HFF-Myc (cell line): ENCODE measurements at regions not wholly inside any gene's neighbourhood (a gene's known extent, or its start where the extent isn't known, plus 50 kb on each side); places are given as distances from the start of the nearest gene placed in this dataset.

Experiments used
- DNase-seq: peaks from one replicate; pipeline ENCODE4 v3.0.0-alpha.2; 2011; ENCODE audit warnings: low read depth; ENCODE audit errors: extremely low read depth
- H3K4me3 ChIP-seq: replicated peaks from 2 replicates; pipeline ENCODE4 v1.5.1; 2011; ENCODE audit warnings: low read depth, mild to moderate bottlenecking, control low read depth, low read length
- TF ChIP-seq, protein P1 (sequence below): IDR thresholded peaks from 2 replicates; pipeline ENCODE4 v1.5.1; 2012; ENCODE audit warnings: mild to moderate bottlenecking, low read depth, low read length, control low read depth; ENCODE audit errors: missing control alignments

DNA sequence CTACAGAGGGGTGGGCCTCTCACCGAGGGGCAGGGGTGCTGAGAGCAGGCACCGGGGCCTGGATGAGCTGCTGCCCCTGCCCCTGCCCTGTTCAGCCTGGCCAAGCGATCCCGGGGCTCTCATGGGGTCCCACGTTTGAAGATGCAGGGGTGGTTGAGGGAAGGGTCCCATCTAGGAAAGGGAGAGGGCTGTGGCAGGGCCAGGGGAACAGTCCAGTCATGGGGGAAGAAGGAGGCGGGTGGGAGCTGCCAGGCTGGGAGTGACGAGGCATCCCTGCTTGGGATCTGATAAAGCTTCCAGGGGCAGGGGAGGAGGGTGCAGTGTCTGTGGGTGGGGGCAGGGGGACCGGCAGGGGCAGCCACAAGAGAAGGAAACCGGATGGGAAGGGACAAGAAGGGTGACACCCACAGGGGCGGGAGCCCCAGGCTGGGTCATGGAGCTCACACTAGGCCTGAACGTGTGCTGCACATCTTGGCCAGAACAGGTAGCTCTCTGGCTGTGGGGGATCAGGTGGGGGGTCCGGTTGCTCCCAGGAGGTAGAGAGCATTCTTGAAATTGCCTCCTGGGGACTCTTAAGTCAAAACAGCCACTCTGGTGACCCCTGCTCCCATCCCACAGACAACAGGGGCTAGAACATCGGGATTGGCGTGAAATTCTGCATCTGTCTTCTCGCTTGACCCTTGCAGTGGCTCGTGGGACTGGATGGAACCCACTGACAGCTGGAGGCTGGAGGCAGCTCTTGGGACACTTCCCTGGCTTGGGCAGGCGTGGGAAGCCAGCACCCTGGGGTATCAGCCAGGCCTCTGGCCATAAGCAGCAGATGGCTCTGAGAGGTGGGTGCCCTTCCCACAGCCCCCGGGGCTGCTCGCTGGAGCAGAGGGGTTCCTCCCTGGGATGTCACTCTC lies 58.0 kb upstream of the GATA5 start:
- no peak overlapping the region for H3K4me3 ChIP-seq
- DNase-seq, result no peak
- TF ChIP-seq, protein P1, sequence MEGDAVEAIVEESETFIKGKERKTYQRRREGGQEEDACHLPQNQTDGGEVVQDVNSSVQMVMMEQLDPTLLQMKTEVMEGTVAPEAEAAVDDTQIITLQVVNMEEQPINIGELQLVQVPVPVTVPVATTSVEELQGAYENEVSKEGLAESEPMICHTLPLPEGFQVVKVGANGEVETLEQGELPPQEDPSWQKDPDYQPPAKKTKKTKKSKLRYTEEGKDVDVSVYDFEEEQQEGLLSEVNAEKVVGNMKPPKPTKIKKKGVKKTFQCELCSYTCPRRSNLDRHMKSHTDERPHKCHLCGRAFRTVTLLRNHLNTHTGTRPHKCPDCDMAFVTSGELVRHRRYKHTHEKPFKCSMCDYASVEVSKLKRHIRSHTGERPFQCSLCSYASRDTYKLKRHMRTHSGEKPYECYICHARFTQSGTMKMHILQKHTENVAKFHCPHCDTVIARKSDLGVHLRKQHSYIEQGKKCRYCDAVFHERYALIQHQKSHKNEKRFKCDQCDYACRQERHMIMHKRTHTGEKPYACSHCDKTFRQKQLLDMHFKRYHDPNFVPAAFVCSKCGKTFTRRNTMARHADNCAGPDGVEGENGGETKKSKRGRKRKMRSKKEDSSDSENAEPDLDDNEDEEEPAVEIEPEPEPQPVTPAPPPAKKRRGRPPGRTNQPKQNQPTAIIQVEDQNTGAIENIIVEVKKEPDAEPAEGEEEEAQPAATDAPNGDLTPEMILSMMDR, result no peak

DNA sequence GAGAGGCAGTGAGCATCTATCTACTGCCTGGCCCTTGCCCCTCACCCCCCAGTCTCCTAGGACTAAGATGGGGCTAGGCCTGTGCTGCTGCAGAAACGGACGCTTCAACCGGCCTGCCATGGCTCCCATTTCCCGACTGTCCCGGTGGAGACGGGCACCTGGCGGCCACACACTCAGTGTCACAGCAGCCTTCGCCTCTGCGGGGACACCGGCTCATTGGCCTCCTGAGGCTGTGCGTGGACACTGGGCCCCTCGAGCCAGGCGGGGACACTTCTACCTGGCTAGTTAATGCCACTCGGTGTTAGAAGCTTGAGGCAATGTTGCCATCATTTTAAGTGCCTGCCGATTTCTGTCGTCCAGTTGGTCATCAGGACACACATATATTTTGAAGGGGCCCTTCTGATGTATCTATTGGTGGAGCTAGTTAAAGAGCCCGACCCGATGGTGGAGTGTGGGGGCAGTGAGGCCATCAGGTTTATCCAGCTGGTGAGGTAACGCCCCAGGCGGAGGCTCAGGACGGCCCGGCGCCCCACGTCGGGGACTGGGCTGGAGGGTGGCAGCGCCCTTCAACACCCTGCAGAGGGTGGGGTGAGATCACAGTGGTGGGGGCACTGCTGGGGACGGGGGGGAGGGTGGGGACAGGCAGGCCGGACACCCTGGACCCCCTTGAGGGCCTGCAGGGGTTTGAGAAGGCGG lies 58.9 kb upstream of the GATA5 start:
- no peak overlapping the region for H3K4me3 ChIP-seq
- no peak for DNase-seq
- TF ChIP-seq, protein P1, result no peak

DNA sequence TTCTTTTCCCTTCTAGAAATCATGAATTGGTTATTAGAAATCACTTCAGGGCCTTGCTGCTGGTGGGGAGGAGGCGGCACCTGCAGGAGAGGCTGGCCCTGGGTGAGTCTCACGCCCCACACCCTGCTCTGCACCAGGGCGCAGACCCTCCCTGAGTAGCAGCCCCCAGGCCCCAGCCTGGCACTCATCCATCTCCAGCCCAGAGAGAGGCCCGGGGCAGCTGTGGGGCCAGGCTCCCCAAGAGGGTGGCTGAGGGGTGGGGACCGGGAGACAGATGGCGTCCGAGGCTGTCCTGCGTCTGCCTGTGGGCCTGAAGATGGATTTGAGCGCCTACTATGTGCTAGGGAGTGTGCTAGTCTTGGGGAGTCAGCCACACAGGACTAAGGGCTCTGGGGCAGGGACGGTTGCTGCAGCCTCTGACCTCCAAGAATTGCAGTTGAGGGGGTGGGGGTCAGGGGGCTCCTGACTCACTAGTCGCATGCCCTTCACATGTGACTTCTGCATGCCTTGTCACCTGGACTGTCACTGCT lies 59.6 kb upstream of the GATA5 start:
- no peak overlapping the region for H3K4me3 ChIP-seq
- TF ChIP-seq, protein P1, result no peak
- DNase-seq, result no peak

DNA sequence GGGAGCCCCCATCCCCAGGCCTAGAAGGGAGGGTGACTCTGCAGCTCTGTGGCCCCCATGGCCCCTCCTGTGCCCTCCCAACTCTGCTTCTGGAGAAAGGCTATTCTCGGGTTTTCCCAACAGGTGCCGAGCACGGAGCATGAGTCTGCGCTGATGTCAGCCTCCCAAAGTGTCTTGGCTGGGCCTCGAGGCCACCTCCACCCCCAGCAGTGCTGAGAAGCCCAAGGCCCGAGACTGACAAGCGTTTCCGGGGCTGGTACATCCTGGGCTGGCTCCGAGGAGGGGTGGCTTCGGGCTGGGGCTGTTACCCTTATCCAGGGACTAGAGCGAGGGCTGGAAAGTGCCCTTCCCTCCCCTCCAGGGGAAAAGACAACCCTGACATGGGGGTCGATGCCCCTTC lies 60.2 kb upstream of the GATA5 start:
- DNase-seq, result no peak
- H3K4me3 ChIP-seq, result no peak overlapping the region

DNA sequence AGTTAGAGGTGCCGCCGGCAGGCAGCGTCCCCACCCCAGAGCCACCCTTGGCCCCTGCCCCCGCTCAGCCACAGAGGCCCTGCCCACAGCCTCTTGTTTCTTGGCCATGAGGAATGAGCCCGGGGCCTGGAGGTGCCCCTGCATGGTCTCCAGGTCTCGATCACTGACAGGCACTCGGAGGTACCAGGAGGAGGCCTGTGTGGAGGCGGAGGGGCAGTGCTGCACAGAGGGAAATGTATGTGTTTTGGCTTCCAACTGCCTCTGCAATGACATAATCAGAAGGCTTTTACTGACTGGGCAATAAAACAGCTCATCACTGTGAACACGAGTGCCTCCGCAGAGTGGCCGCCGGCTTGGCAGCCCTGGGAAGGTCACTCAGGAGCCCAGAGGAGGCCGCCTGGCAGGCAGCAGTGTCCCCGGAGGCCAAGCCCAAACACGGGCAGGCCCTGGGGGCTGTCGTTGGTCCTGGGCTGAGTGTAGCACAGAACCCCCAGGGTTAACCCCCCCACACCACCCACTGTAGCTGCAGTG lies 61.1 kb upstream of the GATA5 start:
- TF ChIP-seq, protein P1, result no peak

More for the DNA sequence above, 60.2 kb upstream of the GATA5 start:
- TF ChIP-seq, protein P1, result no peak

DNA sequence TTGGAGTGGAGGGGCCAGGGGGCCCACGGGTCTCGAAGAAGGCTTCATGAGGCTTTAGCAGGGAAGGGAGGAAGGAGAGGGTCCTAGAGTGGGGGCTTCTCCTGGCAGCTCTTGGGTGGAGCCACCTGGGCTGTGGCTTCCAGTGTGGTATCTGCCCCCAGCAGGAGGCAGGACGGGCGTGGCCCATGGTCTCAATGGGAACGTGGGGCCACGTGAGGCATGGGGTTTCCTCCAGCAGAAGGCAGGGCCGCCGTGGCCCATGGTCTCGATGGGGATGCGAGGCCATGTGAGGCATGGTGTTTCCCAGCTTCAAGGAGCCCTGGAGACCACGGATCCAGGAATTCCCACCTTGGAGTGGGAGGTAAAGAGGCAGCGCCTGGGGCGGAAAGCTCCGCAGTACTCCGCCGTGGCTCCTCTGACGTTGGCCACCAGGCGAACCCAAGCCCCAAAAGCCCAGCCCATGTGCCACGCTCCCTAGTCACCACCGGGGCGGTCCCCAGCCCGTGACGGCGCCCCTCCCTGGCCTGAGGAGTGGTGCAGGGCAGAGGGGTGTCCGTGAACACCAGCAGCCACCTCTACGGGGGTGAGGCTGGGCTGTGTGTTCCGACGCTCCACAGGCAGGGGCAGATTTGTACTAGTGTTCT lies 62.0 kb upstream of the GATA5 start:
- TF ChIP-seq, protein P1, result no peak
- DNase-seq, result no peak
- H3K4me3 ChIP-seq, result no peak overlapping the region

More for the DNA sequence above, 61.1 kb upstream of the GATA5 start:
- H3K4me3 ChIP-seq, result no peak overlapping the region
- no peak for DNase-seq
